HG03159 (cell line): ENCODE measurements at regions not wholly inside any gene's neighbourhood (a gene's known extent, or its start where the extent isn't known, plus 50 kb on each side); places are given as distances from the start of the nearest gene placed in this dataset.
"Not testable (repeated sequence)": the region's sequence is repeated elsewhere in the genome, so short reads cannot be mapped to it uniquely, and the experiment has no call there.

Experiments
- ATAC-seq: cut with Tn5 transposase; IDR thresholded peaks from one replicate; pipeline ENCODE4 v1.9.1; 2021; ENCODE audit warnings: mild to moderate bottlenecking, moderate library complexity; ENCODE audit not compliant: unreplicated experiment

- ATAC-seq, result no peak
Measured at GRCh38 chr11:21711341-21711740, 481.5 kb upstream of the ANO5 start.

GRCh38 chr11:21723678-21724077 lies 469.2 kb upstream of the ANO5 start:
- no peak for ATAC-seq

GRCh38 chr11:21727102-21727501 lies 465.8 kb upstream of the ANO5 start:
- no peak for ATAC-seq

GRCh38 chr11:21736404-21736803 lies 456.5 kb upstream of the ANO5 start:
- no peak for ATAC-seq

- not testable (repeated sequence) for ATAC-seq
Measured at GRCh38 chr11:21752475-21753243, 440.2 kb upstream of the ANO5 start.

GRCh38 chr11:21753244-21753767 lies 439.6 kb upstream of the ANO5 start:
- ATAC-seq, result not testable (repeated sequence)

- no peak for ATAC-seq
Measured at GRCh38 chr11:21761000-21761399, 431.9 kb upstream of the ANO5 start.

- no peak for ATAC-seq
Measured at GRCh38 chr11:21768388-21768787, 424.5 kb upstream of the ANO5 start.

- ATAC-seq, result no peak
Measured at GRCh38 chr11:21769188-21769587, 423.7 kb upstream of the ANO5 start.

GRCh38 chr11:21771097-21771496 lies 421.8 kb upstream of the ANO5 start:
- no peak for ATAC-seq

GRCh38 chr11:21774212-21774611 lies 418.7 kb upstream of the ANO5 start:
- ATAC-seq, result no peak

GRCh38 chr11:21775911-21776310 lies 417.0 kb upstream of the ANO5 start:
- no peak for ATAC-seq

GRCh38 chr11:21783954-21784353 lies 408.9 kb upstream of the ANO5 start:
- ATAC-seq, result no peak

- no peak for ATAC-seq
Measured at GRCh38 chr11:21785351-21785750, 407.5 kb upstream of the ANO5 start.

- ATAC-seq, result no peak
Measured at GRCh38 chr11:21794306-21794705, 398.6 kb upstream of the ANO5 start.

GRCh38 chr11:21798216-21798615 lies 394.7 kb upstream of the ANO5 start:
- ATAC-seq, result no peak

GRCh38 chr11:21804523-21804922 lies 388.4 kb upstream of the ANO5 start:
- not testable (repeated sequence) for ATAC-seq

GRCh38 chr11:21806508-21806907 lies 386.4 kb upstream of the ANO5 start:
- ATAC-seq, result no peak

- ATAC-seq, result no peak
Measured at GRCh38 chr11:21806947-21807346, 385.9 kb upstream of the ANO5 start.

GRCh38 chr11:21807350-21807749 lies 385.5 kb upstream of the ANO5 start:
- no peak for ATAC-seq

- no peak for ATAC-seq
Measured at GRCh38 chr11:21810650-21811049, 382.2 kb upstream of the ANO5 start.

- no peak for ATAC-seq
Measured at GRCh38 chr11:21811572-21811971, 381.3 kb upstream of the ANO5 start.

GRCh38 chr11:21814169-21814568 lies 378.7 kb upstream of the ANO5 start:
- no peak for ATAC-seq
